ENCODE measurements at regions not wholly inside any gene's neighbourhood (a gene's known extent, or its start where the extent isn't known, plus 50 kb on each side); places are given as distances from the start of the nearest gene placed in this dataset.

GRCh38 chr16:48447428-48447827 lies 62.2 kb upstream of the SIAH1 start:
- Histone ChIP-seq H3K4me1 (ENCODE audit: control insufficient read depth, extremely low read depth, insufficient read depth, low read length) (peaks cover 9% of the 10 kb centered on the region), H3K9ac (replicated peaks; ENCODE audit: extremely low read depth, insufficient read depth, low read length) (no peak overlapping the region), H4K20me1 (replicated peaks; ENCODE audit: control insufficient read depth, extremely low read depth, insufficient read depth, low read length) (no peaks in the 10 kb centered on the region), H3K79me2 (ENCODE audit: control insufficient read depth, insufficient read depth, low read length) (no peaks in the 10 kb centered on the region), H3K27me3 (ENCODE audit: control insufficient read depth in 2 of 2, insufficient read depth in 2 of 2, low read length in 2 of 2) (no peaks in the 10 kb centered on the region), H3K4me3 (replicated peaks in 1 of 3; ENCODE audit: insufficient read depth in 1 of 3, low read depth in 1 of 3, low read length in 3 of 3) (no peak overlapping the region), H3K4me2 (ENCODE audit: insufficient read depth, low read length) (no peak overlapping the region), H3K36me3 (ENCODE audit: control insufficient read depth in 2 of 2, extremely low read depth in 1 of 2, insufficient read depth in 2 of 2, low read length in 2 of 2) (no peaks in the 10 kb centered on the region), H3K9me1 (replicated peaks; ENCODE audit: control insufficient read depth, extremely low read depth, insufficient read depth, low read length) (no peaks in the 10 kb centered on the region), H3K27ac (ENCODE audit: insufficient read depth, low read depth, low read length) (no peak overlapping the region), H3K9me3 (replicated peaks; ENCODE audit: control insufficient read depth, insufficient read depth, low read length) (no peaks in the 10 kb centered on the region), H2AFZ (ENCODE audit: low read depth, low read length) (no peak overlapping the region)
- FAIRE-seq (no peak), DNase-seq (ENCODE audit: low read depth, low spot score) (no peak)
- ChIA-PET POLR2A (no interaction called here), CTCF (interaction anchor here (0.6 kb wide), 1 partner anchor 183 kb away, joined by 3 read pairs; no protein-coding TSS in a partner anchor)
- dilution Hi-C loops (cut with MboI; ENCODE audit: extremely low pct_ligation_motif_present, low sequenced_read_pairs) = no loop called here
- intact Hi-C loops (cut with micrococcal nuclease) = no loop called here
- TF ChIP-seq GATA2 (IDR thresholded peaks at IDR 0.05; ENCODE audit: insufficient read depth, insufficient read length, low read depth, low read length) (no peak), EZH2 (IDR thresholded peaks at IDR 0.05; ENCODE audit: borderline replicate concordance, low read depth, low read length, severe bottlenecking) (no peak), CTCF (IDR thresholded peaks at IDR 0.05; ENCODE audit: extremely low read depth in 1 of 2, insufficient read depth in 1 of 2, low read depth in 1 of 2, low read length in 2 of 2) (no peak), MYC (IDR thresholded peaks at IDR 0.05; ENCODE audit: low read depth, low read length) (no peak), MAX (IDR thresholded peaks at IDR 0.05; ENCODE audit: insufficient read depth, insufficient read length) (no peak), POLR2AphosphoS5 (IDR thresholded peaks at IDR 0.05; ENCODE audit: insufficient read depth, low read depth, low read length) (no peak), JUN (IDR thresholded peaks at IDR 0.05; ENCODE audit: borderline replicate concordance, insufficient read depth, insufficient read length, low read depth) (no peak), POLR2A (IDR thresholded peaks at IDR 0.05; ENCODE audit: low read depth, low read length) (no peak), FOS (IDR thresholded peaks at IDR 0.05; ENCODE audit: borderline replicate concordance, insufficient read depth, low read length) (no peak)
- BruUV-seq (replicated peaks) = no TSS peak

All from endothelial cell of umbilical vein (primary cell).